LNCAP (cell line): ENCODE measurements at regions not wholly inside any gene's neighbourhood (a gene's known extent, or its start where the extent isn't known, plus 50 kb on each side); places are given as distances from the start of the nearest gene placed in this dataset.
A peak's percentile ranks its signal among the peaks of the same experiment; 100 is the strongest.

ENCODE experiments used
- CTCF ChIP-seq: fragments of 450-650 bp; IDR thresholded peaks from 2 replicates; pipeline ENCODE4 v1.5.1; 2017; ENCODE audit warnings: mild to moderate bottlenecking

- no peak for TF ChIP-seq CTCF
Observed at GRCh38 chr1:29852248-29852647, 615.9 kb downstream of the PTPRU start.

GRCh38 chr1:29851691-29852090 lies 615.4 kb downstream of the PTPRU start:
- TF ChIP-seq CTCF = no peak

GRCh38 chr1:29849991-29850757 lies 613.9 kb downstream of the PTPRU start:
- TF ChIP-seq CTCF = no peak

- peak; percentile 60 for TF ChIP-seq CTCF
Observed at GRCh38 chr1:29849038-29849750, 612.9 kb downstream of the PTPRU start.

GRCh38 chr1:29845910-29846309 lies 609.6 kb downstream of the PTPRU start:
- TF ChIP-seq CTCF = no peak

- TF ChIP-seq CTCF = no peak
Observed at GRCh38 chr1:29842130-29842529, 605.8 kb downstream of the PTPRU start.

GRCh38 chr1:29839726-29840125 lies 603.4 kb downstream of the PTPRU start:
- TF ChIP-seq CTCF = no peak
